ENCODE measurements at regions not wholly inside any gene's neighbourhood (a gene's known extent, or its start where the extent isn't known, plus 50 kb on each side); places are given as distances from the start of the nearest gene placed in this dataset.

- Mint-ChIP-seq H3K4me3 (no peak overlapping the region), H3K9me3 (peaks cover 3% of the 10 kb centered on the region), H3K27ac (no peak overlapping the region), H3K27me3 (no peaks in the 10 kb centered on the region), H3K4me1 (ENCODE audit: low read depth) (no peaks in the 10 kb centered on the region), H3K36me3 (ENCODE audit: low read depth) (no peaks in the 10 kb centered on the region)
- ATAC-seq (ENCODE audit: poor library complexity) (no peak), DNase-seq (no peak)
- Histone ChIP-seq H3K27ac (ENCODE audit: low read depth in 1 of 2, low read length in 2 of 2) (no peak overlapping the region), H3K9me3 (ENCODE audit: control insufficient read depth in 1 of 2, insufficient read depth in 1 of 2, low read length in 2 of 2) (no peaks in the 10 kb centered on the region), H3K4me1 (ENCODE audit: insufficient read depth, low read length) (no peaks in the 10 kb centered on the region), H3K4me3 (ENCODE audit: low read length) (no peak overlapping the region), H3K36me3 (ENCODE audit: insufficient read depth, low read length) (no peaks in the 10 kb centered on the region), H3K27me3 (ENCODE audit: control insufficient read depth in 1 of 2, insufficient read depth in 2 of 2, low read length in 2 of 2) (no peaks in the 10 kb centered on the region)
- intact Hi-C loops (cut with DNase I, micrococcal nuclease): no loop called here
- ChIA-PET CTCF (no interaction called here), POLR2A (no interaction called here)
- TF ChIP-seq CTCF (IDR thresholded peaks at IDR 0.05): no peak
Measured at GRCh38 chr12:58765653-58766512, 154.4 kb downstream of the LRIG3 start.

GRCh38 chr12:58766513-58766870, 153.8 kb downstream of the LRIG3 start:
- Histone ChIP-seq H3K27me3 (ENCODE audit: control insufficient read depth in 1 of 2, insufficient read depth in 2 of 2, low read length in 2 of 2) (no peaks in the 10 kb centered on the region), H3K4me1 (ENCODE audit: insufficient read depth, low read length) (no peaks in the 10 kb centered on the region), H3K4me3 (ENCODE audit: low read length) (no peak overlapping the region), H3K9me3 (ENCODE audit: control insufficient read depth in 1 of 2, insufficient read depth in 1 of 2, low read length in 2 of 2) (no peaks in the 10 kb centered on the region), H3K36me3 (ENCODE audit: insufficient read depth, low read length) (no peaks in the 10 kb centered on the region), H3K27ac (ENCODE audit: low read depth in 1 of 2, low read length in 2 of 2) (no peak overlapping the region)
- intact Hi-C loops (cut with DNase I, micrococcal nuclease): no loop called here
- CTCF ChIA-PET: no interaction called here
- H3K4me1 Mint-ChIP-seq (ENCODE audit: low read depth): no peaks in the 10 kb centered on the region
- peaks cover 5% of the 10 kb centered on the region for H3K9me3 Mint-ChIP-seq
- TF ChIP-seq CTCF (IDR thresholded peaks at IDR 0.05): no peak
- H3K36me3 Mint-ChIP-seq (ENCODE audit: low read depth): no peaks in the 10 kb centered on the region
- H3K4me3 Mint-ChIP-seq: no peak overlapping the region
- H3K27me3 Mint-ChIP-seq: no peaks in the 10 kb centered on the region
- POLR2A ChIA-PET: no interaction called here
- DNase-seq (no peak), ATAC-seq (ENCODE audit: poor library complexity) (no peak)
- H3K27ac Mint-ChIP-seq: no peak overlapping the region

- no peak overlapping the region for H3K4me3 ChIP-seq (ENCODE audit: low read length)
Measured at GRCh38 chr12:58767496-58767895, 152.8 kb downstream of the LRIG3 start.

More at GRCh38 chr12:58767496-58767895, 152.8 kb downstream of the LRIG3 start:
- Histone ChIP-seq H3K36me3 (ENCODE audit: insufficient read depth, low read length) (no peaks in the 10 kb centered on the region), H3K9me3 (ENCODE audit: control insufficient read depth in 1 of 2, insufficient read depth in 1 of 2, low read length in 2 of 2) (no peaks in the 10 kb centered on the region), H3K27ac (ENCODE audit: low read depth in 1 of 2, low read length in 2 of 2) (no peak overlapping the region), H3K4me1 (ENCODE audit: insufficient read depth, low read length) (no peaks in the 10 kb centered on the region), H3K27me3 (ENCODE audit: control insufficient read depth in 1 of 2, insufficient read depth in 2 of 2, low read length in 2 of 2) (no peaks in the 10 kb centered on the region)
- no peaks in the 10 kb centered on the region for H3K4me1 Mint-ChIP-seq (ENCODE audit: low read depth)
- intact Hi-C loops (cut with DNase I, micrococcal nuclease): no loop called here
- H3K27ac Mint-ChIP-seq: no peak overlapping the region
- no peaks in the 10 kb centered on the region for H3K36me3 Mint-ChIP-seq (ENCODE audit: low read depth)
- H3K4me3 Mint-ChIP-seq: no peak overlapping the region
- ATAC-seq (ENCODE audit: poor library complexity) (no peak), DNase-seq (no peak)
- CTCF ChIA-PET: no interaction called here
- H3K27me3 Mint-ChIP-seq: no peaks in the 10 kb centered on the region
- H3K9me3 Mint-ChIP-seq: peaks cover 5% of the 10 kb centered on the region
- POLR2A ChIA-PET: no interaction called here
- TF ChIP-seq CTCF (IDR thresholded peaks at IDR 0.05): no peak
